ENCODE measurements at regions not wholly inside any gene's neighbourhood (a gene's known extent, or its start where the extent isn't known, plus 50 kb on each side); places are given as distances from the start of the nearest gene placed in this dataset.

DNA sequence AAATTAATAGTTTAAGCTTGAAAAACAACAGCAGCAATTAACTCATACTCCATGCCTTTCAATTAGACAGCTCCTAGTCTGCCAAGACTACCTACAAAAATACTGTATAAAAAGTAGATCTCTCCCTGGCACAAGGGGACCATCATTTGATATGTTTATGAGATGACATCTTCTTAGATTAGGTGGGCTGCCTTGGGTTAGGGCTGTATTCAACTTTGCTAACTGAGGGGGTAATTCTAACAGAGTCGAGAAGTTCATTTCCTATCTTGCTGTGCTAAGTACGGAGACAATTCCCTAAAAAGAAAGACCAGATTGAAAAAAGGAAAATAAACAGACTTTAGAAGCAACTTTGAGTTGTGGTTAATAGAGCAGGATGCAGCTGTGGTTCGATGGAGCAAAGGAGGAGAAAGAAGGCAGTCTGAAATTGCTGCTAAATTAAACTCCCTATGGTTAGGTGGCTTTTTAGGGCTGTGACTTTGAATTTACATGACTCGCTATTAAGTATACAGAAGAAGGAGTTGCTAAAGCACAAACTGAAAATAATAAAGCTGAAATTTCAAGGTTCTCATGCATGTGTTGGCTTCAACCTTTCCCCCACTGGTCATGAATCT, 75.4 kb downstream of the CDC7 start:
- no peak for DNase-seq (ENCODE audit: low spot score)

DNA sequence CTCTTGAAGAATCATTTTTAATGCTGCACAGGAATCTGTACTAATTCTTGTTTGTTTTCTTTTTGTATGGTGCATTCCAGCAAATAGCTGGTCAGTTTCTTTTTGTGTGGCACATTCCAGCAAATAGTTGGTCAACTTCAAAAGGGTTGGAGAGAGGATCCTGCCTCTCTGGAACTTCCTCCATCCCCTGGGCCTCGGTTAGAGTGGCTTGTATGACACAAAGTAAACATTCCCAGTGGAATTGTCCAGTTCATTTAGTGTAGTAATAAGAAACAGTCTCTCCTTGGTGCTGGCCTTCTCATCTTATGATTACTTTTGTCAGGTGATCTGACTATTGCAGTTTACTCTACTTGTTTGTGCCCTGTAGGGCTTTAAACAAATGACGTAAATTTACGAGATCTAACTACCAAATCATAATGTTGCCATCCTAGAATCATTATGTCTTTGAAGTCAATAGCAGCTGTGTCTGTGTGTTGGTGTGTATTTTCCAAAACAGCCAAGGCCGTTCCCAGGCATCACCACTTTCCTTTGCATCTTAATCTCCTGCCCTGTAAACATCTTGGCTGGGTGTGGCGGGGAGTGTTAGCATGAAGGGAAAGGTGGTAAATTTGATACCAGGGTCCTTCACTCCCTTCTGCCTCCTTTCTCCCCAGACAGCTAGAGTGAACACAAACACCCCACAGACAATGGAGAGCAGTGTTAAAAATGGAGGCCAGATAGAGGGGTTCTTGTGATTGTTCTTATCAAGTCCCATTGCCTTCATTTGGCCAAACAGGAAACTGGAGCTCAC, 77.9 kb downstream of the CDC7 start:
- DNase-seq (ENCODE audit: low spot score) = no peak

DNA sequence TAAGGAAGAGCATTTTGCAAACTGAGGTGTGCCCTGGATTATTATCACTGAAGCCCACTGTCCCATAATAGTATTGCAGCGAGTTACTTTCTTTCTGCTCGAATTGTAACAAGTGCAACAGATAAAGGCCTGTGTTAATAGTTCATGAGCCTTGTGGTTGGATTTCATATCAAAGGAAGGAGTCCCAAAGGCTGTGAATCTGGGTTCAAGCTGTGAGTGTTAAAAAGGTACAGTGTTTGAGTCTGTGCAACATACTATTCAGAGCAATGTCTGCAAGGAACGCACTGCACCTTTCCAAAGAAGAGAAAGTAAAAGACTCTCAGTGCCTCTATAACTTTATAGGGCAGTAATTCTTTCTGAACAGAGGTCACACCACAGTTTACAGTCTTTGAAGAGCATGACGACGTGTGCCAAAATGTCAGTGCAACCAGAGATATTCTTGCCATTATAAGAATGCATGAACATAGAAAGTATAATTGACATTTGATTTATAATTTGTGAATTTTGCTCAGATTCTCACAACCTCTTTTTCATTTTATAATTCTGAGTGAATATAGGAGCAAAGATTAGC, 79.1 kb downstream of the CDC7 start:
- no peak for DNase-seq (ENCODE audit: low spot score)

DNA sequence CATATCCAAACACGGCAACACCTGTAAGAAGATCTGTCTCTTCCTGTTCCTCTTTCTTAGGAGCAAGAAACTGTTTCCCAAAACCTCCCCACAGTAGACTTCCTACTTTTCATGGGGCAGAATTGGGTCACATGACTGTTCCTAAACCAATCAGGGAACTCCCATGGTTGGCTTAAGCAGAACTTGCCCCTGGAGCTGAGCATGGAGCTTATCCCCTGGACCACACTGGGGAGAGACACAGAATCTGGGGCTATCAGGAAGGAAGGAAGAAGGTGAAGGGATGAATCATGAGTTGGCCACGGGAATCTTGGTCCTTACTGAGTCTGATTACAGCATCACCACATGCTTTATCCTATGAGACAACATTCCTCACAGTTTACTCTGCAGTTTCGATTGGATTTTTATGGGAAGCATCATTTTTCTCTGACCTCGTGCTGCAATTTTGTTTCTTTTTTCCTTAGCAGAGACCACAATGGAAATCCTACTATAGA, 81.8 kb downstream of the CDC7 start:
- peak; percentile 75 for DNase-seq (ENCODE audit: low spot score)

DNA sequence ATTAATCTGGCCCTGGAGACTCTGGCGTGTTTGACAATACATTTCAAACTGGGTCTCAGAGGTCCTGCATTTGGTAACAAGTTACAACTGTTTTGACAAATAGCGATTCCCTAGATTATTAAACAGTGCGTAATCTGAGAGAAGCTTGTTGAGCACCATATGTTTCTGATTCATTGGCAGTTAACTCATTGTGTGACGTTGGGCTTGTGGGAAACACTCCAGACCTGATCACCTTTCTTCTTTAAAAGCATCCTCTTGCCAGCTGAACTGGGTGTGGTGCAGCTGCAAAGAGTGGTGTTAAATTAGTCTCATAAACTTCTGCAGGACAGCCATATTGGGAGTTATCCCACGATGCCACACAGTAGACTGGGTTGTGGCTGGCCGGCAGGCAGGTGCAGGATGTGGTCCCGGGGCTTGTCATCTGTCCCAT, 82.7 kb downstream of the CDC7 start:
- DNase-seq (ENCODE audit: low spot score) = peak; percentile 32

DNA sequence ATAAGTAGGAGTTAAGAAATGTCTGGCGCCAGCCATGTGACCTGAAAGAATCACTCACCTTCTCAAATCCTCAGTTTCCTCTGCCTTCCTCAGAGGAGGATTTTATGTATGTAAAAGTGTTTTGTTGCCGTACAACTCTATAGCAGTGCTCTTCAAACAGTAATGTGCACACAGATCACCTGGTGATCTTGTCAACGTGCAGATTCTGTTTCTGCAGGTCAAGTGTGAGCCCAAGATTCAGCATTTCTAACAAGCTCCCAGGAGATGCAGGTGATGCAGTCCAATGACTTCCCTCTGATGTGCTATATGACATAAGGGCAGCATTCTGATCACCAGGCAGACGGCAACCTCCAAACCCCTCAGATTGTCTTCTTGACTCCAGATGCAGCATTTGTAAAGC, 83.7 kb downstream of the CDC7 start:
- DNase-seq (ENCODE audit: low spot score) = no peak

DNA sequence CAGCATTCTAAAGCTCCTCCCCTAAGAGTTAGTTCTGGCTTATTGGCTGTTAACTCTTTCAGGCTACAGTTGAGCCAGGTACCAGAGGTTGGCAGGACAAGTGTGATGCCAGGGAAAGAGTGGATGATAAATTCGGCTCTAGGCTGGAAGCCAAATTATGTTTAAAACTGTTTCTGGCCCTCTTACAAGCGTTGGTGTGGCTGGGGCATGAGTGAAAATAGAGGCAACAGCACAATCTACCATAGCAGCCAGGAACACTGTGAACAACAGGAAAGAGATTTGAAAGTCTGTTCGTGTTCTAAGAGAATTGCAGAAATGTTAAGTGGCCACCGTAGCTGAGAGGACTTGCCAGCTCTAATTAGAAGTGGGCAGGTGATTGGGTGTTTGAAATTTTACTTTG, 84.2 kb downstream of the CDC7 start:
- DNase-seq (ENCODE audit: low spot score) = no peak

DNA sequence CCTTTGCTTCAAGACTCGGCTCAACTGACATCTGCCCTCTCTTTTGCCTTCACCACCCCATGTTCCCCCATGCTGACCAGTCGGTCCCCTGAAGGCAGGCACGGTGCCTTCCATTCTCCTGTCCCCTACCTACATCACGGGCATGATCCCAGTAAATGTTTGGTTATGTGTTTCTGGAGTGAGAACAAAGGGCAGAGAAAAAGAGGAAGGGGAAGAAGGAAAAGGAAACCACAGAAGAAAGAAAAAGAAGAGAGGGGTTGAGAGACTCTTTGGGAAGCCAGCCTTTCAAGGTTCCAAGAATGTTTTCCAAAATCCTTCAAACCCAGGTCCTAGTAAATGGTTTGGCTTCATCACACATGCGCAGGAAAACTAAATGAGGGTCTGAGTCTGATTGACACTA, 84.9 kb downstream of the CDC7 start:
- no peak for DNase-seq (ENCODE audit: low spot score)

DNA sequence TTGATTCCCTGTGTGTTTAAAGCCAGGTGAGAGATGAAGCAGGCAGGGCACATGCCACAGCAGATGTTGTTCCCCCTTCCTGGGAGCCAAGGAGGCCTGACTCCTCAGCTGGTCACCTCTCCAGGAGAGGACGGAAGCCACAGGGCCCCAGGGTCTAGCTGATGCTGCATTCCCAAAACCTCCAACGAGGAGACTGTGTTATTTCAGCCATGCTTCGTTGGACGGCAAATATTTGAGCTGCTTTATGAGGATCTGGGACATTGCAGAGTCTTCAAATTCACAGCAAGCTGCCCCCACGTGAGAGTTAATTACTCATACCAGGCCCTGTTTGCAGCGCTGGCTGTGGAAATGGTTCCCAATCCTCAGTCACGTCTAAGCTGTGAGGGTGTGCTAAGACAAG, 85.3 kb downstream of the CDC7 start:
- no peak for DNase-seq (ENCODE audit: low spot score)

DNA sequence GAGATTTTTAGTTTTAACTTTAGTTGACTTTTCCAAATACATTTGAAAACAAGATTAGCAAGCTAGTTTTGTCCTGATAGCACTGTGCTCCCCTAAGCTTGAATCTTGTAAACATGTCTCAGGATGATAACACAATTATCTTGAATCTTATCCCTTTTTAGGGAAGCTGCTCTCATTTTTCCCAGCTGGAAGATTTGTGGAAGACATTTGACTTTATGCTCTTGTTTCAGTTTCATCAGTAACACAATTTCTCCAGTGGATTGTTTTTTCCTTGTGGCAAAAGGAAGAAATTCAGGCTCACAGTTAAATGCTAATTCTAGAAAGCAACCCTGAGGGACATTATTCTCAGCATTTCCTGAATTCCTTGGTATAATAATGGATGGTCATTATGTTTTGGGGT, 88.8 kb downstream of the CDC7 start:
- no peak for DNase-seq (ENCODE audit: low spot score)

DNA sequence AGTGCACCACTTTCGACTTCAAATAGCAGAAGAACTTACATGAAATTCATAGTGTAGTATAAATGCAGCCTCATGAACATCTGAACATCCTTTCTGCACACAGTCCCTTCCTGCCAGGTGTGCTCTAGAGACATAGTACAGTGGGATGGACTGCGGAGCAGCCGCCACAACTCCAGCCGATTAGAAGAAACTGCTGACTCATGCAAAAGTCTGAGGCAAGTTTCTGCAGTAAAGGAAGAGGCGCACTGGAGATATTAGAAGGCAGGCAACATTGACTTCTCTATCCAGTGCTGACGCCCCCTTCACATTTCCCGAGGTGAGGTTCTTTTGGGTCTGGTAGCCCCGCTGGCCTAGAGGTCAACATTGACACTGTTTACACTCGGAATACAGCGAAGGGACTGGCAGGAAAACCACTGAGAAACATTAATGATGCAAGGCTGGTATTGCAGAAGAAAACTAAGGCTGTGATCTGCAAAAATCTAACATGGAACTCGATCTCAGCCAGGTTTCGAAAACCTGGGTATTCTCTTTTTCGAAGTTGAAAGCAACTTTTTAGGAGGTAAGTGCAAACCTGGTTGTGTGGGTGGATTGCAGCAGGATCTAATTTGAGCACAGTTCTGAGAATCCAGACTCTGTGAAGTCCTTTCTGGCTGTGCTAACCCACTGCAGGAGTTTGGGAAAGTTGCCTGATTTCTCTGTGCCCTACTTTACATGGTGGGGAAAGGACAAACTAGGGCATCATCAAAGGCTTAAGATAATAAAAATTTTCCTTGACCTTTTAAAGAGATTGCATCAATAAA, 90.7 kb downstream of the CDC7 start:
- DNase-seq (ENCODE audit: low spot score) = no peak

DNA sequence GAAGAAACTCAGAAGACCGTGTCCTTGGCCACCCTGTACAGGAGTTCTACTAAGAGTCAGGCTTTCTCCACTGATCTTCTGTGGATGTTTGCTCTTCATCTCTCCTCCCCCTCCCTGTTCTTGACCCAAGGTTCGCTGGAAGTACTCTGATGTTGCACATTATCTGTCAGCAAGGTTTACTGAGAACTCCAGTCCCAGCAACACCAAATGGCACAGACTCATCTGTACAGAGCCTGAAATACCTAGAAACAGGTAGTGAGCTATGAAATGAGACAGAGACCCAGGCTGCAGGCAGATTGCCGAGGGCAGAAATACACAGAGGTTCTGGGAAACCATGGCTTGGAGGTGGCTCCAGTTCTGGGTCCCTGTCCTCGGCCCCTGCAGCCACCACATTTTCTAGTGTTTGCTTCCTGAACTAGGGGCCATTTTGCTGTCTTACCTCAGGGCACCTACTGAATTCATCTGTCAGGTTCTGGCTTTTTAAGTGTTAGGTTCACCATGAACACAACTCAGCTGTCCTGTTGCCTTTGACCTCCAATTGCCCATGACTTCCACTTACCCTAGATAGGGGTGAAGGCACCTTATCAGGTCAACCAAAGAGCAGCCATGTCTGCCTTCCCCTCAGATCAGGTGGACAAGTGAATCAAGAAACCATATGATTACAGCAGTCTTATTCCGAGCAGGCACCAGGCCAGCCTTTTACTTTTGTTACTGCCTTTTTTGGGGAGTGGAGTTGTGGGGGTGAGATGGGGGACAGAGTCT, 92.2 kb downstream of the CDC7 start:
- no peak for DNase-seq (ENCODE audit: low spot score)

DNA sequence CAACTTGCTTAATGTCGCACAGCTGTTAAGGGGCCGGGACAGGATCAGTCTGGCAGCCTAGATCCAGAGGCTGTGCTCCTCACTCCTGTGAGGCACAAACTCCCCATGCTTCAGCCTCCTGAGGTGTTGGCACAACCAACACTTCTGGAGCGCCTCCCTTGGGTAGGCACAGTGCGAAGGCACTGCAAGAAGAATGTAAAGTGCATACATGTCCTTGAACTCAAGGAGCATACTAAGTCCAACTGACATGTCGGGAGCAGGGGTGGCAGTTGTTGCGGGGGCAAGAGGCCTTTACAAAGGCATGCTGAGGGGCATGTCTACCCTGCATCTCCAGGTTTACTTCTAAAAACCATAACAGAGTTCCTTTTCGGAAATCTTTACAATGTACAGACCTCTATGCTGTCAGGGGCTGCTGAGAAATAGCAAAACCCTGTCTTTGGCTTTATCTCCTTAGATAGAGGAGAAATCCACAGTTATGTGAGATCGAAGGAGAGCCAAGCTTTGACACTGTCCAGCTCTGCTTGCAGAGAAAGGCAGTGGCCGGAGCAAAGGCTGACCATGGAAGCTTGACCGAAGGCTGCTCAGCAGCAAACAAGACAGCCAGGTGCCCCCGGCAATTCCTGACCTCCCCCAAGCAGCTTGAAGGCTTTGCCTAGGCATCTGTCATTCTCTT, 93.9 kb downstream of the CDC7 start:
- DNase-seq (ENCODE audit: low spot score) = no peak

DNA sequence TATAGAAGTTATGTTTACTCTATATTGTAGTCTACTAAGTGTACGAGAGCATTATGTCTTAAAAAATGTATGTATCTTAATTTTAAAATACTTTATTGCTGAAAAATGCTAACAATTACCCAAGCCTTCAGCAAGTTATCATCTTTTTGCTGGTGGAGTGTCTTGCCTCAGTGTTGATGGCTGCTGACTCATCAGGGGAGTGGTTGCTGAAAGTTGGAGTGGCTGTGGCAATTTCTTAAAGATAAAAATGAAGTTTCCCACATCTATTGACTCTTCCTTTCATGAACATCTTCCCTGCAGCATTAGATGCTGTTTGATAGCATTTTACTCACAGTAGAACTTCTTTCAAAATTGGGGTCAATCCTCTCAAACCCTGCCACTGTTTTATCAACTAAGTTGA, 95.8 kb downstream of the CDC7 start:
- no peak for DNase-seq (ENCODE audit: low spot score)

DNA sequence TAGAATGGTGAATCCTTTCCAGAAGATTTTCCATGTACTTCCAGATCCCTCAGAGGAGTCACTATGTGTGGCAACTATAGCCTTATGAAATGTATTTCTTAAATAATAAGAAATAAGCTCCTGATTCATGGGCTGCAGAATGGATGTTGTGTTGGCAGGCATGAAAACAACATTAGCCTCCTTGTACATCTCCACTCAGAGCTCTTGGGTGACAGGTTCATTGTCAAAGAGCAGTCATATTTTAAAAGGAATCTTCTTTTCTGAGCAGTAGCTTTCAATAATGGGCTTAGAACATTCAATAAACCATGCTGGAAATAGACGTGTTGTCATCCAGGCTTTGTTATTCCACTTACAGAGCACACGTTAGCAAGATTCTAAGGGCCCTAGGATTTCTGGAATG, 96.6 kb downstream of the CDC7 start:
- DNase-seq (ENCODE audit: low spot score) = no peak

DNA sequence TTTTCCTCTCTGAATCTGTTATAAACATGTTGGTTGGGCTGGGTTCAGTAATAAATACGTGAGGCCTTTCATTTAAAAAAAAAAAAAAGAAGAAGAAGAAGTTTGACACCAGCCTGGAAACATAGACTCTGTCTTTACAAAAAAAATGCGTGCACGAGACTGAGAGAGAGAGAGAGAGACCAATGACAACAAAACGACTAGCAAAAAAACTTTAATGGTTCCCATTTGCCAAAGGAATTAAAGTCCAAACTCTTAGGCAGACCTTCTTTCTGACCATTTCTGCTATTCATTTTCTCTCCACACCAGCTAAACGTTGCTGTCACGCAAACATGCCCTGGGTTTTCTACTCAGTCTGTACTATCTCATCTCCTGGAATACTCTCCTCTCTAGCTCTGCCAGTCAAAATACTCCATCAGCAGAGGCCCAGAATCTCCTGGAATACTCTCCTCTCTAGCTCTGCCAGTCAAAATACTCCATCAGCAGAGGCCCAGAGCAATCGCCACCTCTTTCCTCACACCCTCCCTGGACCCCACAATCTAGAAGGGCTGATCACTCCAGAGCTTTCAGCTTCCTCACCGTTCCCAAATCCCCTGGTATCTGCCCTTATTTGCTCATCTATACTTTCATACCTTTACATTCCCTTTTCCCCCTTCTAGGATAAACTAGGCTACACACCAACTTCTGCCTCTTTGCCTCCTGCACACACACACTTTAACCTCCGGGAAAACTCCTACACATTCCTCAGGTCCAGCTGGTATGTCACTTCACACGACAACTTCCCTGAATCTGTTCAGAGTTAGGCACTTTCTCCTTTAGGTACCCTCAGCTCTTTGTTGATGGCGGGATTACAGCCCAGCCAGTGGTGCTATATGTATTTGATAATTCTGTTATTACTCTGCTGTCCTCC, 100.0 kb downstream of the CDC7 start:
- no peak for DNase-seq (ENCODE audit: low spot score)

DNA sequence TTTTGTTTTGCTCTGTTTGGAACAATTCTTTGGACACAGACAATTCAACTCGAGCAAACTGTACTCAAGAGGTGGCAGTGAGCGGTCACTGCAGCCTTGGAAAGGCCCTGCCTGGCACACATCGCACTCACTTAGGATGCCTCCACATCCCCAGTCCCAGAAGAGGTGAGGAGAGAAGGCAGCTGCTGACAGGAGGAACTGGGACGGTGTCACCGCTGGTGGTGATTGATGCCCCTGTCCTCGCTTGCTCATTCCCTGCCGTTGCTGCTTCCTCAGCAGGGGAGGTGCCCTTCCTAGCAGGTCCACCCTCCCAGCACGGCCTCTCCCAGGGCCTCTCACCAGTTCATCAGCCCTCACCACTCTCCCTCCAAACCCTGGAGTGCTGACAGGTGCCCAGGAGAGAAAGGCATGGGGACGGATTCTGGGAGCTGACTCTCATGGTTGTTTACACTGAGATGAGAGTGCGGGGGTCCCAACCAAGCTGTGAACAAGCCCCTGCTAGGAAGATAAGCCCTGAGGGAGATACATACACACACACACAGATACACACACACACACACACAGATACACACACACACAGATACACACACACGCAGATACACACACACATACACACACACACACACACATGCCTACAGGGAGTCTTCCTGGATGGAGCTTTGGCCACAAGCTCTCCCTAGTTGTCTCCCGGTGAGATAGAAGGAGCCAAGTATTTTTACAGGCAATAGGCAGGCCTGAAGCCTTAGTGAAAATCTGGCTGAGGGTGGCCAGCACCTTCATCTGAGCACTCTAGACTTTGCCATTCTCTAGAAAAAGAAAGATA, 101.1 kb downstream of the CDC7 start:
- no peak for DNase-seq (ENCODE audit: low spot score)

DNA sequence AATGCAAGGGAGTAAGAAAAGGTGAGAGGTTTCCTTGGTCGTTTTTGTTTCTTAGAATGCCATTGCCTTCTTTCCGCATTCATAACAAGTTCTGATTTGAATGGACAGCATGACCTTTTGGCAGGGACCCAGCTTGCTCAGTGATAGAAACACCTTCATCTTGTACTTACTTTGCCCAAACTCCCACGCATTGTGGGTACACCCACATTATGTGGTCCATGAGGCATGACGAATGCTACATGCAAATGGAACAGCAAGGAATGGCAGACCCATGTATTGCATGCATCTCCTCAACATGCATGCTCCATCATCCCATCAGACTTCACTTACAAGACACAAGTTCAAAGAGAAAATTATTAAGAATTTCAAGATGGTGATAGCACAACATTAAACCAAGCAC, 102.8 kb downstream of the CDC7 start:
- DNase-seq (ENCODE audit: low spot score) = no peak

DNA sequence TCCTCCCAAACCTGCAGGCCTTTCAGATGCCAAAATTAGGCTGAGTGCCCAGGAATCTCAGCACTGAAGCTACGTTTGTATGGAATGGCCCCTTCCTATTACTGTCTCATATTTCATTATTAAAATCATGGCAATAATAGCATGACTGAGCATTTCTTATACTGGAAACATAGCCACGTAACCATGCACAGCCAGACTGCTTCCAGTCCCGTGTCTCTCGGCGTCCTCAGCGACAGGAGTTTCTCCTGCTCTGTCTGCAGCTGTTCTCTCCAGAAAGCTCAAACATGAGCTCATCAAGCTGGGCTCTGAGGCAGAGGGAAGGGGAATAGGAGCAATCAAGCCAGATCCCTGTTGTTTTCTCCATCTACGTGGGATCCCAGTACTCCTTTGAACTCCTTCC, 104.0 kb downstream of the CDC7 start:
- DNase-seq (ENCODE audit: low spot score) = no peak

Measured in hepatic stellate cell (primary cell).